ENCODE measurements at regions not wholly inside any gene's neighbourhood (a gene's known extent, or its start where the extent isn't known, plus 50 kb on each side); places are given as distances from the start of the nearest gene placed in this dataset.

- no peak for DNase-seq
Measured at GRCh38 chr1:88104886-88105285, 579.2 kb upstream of the PKN2 start.

GRCh38 chr1:88111816-88112215, 572.3 kb upstream of the PKN2 start:
- no peak for DNase-seq

GRCh38 chr1:88117597-88117996, 566.5 kb upstream of the PKN2 start:
- no peak for DNase-seq

GRCh38 chr1:88118176-88118845, 565.8 kb upstream of the PKN2 start:
- no peak for DNase-seq

- DNase-seq = no peak
Measured at GRCh38 chr1:88124614-88125013, 559.5 kb upstream of the PKN2 start.

- DNase-seq = no peak
Measured at GRCh38 chr1:88126467-88126866, 557.6 kb upstream of the PKN2 start.

- DNase-seq = no peak
Measured at GRCh38 chr1:88133991-88134390, 550.1 kb upstream of the PKN2 start.

- no peak for DNase-seq
Measured at GRCh38 chr1:88134983-88135921, 548.8 kb upstream of the PKN2 start.

GRCh38 chr1:88139633-88140032, 544.4 kb upstream of the PKN2 start:
- no peak for DNase-seq

- no peak for DNase-seq
Measured at GRCh38 chr1:88140325-88140724, 543.7 kb upstream of the PKN2 start.

- DNase-seq = no peak
Measured at GRCh38 chr1:88141499-88142074, 542.5 kb upstream of the PKN2 start.

GRCh38 chr1:88145752-88146151, 538.3 kb upstream of the PKN2 start:
- no peak for DNase-seq

- no peak for DNase-seq
Measured at GRCh38 chr1:88149686-88150085, 534.4 kb upstream of the PKN2 start.

GRCh38 chr1:88150330-88150729, 533.7 kb upstream of the PKN2 start:
- DNase-seq = no peak

GRCh38 chr1:88163187-88163586, 520.9 kb upstream of the PKN2 start:
- no peak for DNase-seq

- DNase-seq = no peak
Measured at GRCh38 chr1:88168126-88168525, 515.9 kb upstream of the PKN2 start.

GRCh38 chr1:88169139-88169538, 514.9 kb upstream of the PKN2 start:
- no peak for DNase-seq

- no peak for DNase-seq
Measured at GRCh38 chr1:88169939-88170338, 514.1 kb upstream of the PKN2 start.

- no peak for DNase-seq
Measured at GRCh38 chr1:88175120-88175630, 508.9 kb upstream of the PKN2 start.

- no peak for DNase-seq
Measured at GRCh38 chr1:88175631-88176226, 508.3 kb upstream of the PKN2 start.

GRCh38 chr1:88179943-88180342, 504.1 kb upstream of the PKN2 start:
- DNase-seq = no peak

- DNase-seq = peak; percentile 40 to 44
Measured at GRCh38 chr1:88180449-88181108, 503.5 kb upstream of the PKN2 start.

GRCh38 chr1:88186911-88187310, 497.2 kb upstream of the PKN2 start:
- no peak for DNase-seq

Measured in AML-193 (cell line).